BJ (cell line): ENCODE measurements at regions not wholly inside any gene's neighbourhood (a gene's known extent, or its start where the extent isn't known, plus 50 kb on each side); places are given as distances from the start of the nearest gene placed in this dataset.

Experiments
- CTCF ChIA-PET: fragments of 350-600 bp; formaldehyde crosslinking; extraction: SDS; loops from one replicate; lab custom pipeline; 2021; ENCODE audit warnings: antibody characterized with exemption, inconsistent platforms; lab: Yijun Ruan, JAX
- POLR2A ChIA-PET: fragments of 300-600 bp; sonication (Branson Sonifier 250); formaldehyde crosslinking; extraction: SDS; loops from one replicate; lab custom pipeline; 2021; ENCODE audit warnings: antibody characterized with exemption; lab: Charles Lee
- DNase-seq: peaks from one replicate; pipeline ENCODE4 v3.0.0-alpha.2; 2011; ENCODE audit warnings: low read depth
- H3K27me3 ChIP-seq: 2 replicates; pipeline ENCODE4 v1.6.0; 2011; ENCODE audit warnings: low read length; ENCODE audit not compliant: control insufficient read depth, insufficient read depth
- H3K36me3 ChIP-seq: 2 replicates; pipeline ENCODE4 v1.5.1; 2011; ENCODE audit warnings: low read length; ENCODE audit not compliant: control insufficient read depth, insufficient read depth
- H3K4me3 ChIP-seq: 2 replicates; pipeline ENCODE4 v1.5.1; 2011; ENCODE audit warnings: low read depth, mild to moderate bottlenecking, control low read depth, low read length
- CTCF ChIP-seq: IDR thresholded peaks from 2 replicates; pipeline ENCODE4 v1.5.1; 2011; ENCODE audit warnings: low read depth, mild to moderate bottlenecking, control low read depth, inconsistent platforms, low read length, moderate library complexity; ENCODE audit not compliant: insufficient read depth

- no peak for TF ChIP-seq CTCF
- DNase-seq = no peak
- Histone ChIP-seq H3K27me3 (no peaks in the 10 kb centered on the region), H3K4me3 (no peak overlapping the region), H3K36me3 (no peaks in the 10 kb centered on the region)
- ChIA-PET CTCF (no interaction called here), POLR2A (no interaction called here)
Measured at GRCh38 chr13:86299128-86299527, 499.9 kb upstream of the SLITRK6 start.

GRCh38 chr13:86309881-86310280 is 510.7 kb upstream of the SLITRK6 start:
- H3K36me3 ChIP-seq = no peaks in the 10 kb centered on the region
- CTCF ChIA-PET = no interaction called here
- no peak overlapping the region for H3K4me3 ChIP-seq
- H3K27me3 ChIP-seq = no peaks in the 10 kb centered on the region
- no peak for TF ChIP-seq CTCF
- no peak for DNase-seq
- POLR2A ChIA-PET = no interaction called here

- no peaks in the 10 kb centered on the region for H3K27me3 ChIP-seq
- DNase-seq = no peak
- no peak overlapping the region for H3K4me3 ChIP-seq
- H3K36me3 ChIP-seq = no peaks in the 10 kb centered on the region
- no peak for TF ChIP-seq CTCF
- ChIA-PET POLR2A (no interaction called here), CTCF (no interaction called here)
Measured at GRCh38 chr13:86313421-86313820, 514.2 kb upstream of the SLITRK6 start.

GRCh38 chr13:86318450-86318849 is 519.2 kb upstream of the SLITRK6 start:
- H3K36me3 ChIP-seq = no peaks in the 10 kb centered on the region
- no peak overlapping the region for H3K4me3 ChIP-seq
- CTCF ChIA-PET = no interaction called here
- POLR2A ChIA-PET = no interaction called here
- no peaks in the 10 kb centered on the region for H3K27me3 ChIP-seq
- DNase-seq = no peak
- TF ChIP-seq CTCF = no peak

GRCh38 chr13:86324191-86324590 is 525.0 kb upstream of the SLITRK6 start:
- ChIA-PET POLR2A (no interaction called here), CTCF (no interaction called here)
- TF ChIP-seq CTCF = no peak
- H3K4me3 ChIP-seq = no peak overlapping the region
- H3K36me3 ChIP-seq = no peaks in the 10 kb centered on the region
- DNase-seq = no peak
- H3K27me3 ChIP-seq = no peaks in the 10 kb centered on the region
